Upper lobe of left lung (tissue), 6 donors: ENCODE measurements at regions not wholly inside any gene's neighbourhood (a gene's known extent, or its start where the extent isn't known, plus 50 kb on each side); places are given as distances from the start of the nearest gene placed in this dataset.

ENCODE experiments used
- ATAC-seq, 2 donors: fragments of 200-7000 bp; cut with Tn5 transposase; one replicate each; pipeline ENCODE4 v1.9.1; 2022; ENCODE audit warnings: mild to moderate bottlenecking in 2 of 2, moderate library complexity in 2 of 2; ENCODE audit not compliant: low FRiP score in 2 of 2
- DNase-seq, 2 donors: peaks; one replicate each; pipeline ENCODE4 v3.0.0-alpha.2; 2019 to 2020
- H3K27ac ChIP-seq, 4 donors: fragments of 200-600 bp; sonication (generic); one replicate each; pipeline ENCODE4 v1.5.1; 2016 to 2019
- H3K27me3 ChIP-seq, 4 donors: fragments of 200-600 bp; sonication (generic); one replicate each; pipeline ENCODE4 v1.5.1; 2017 to 2019
- H3K36me3 ChIP-seq, 4 donors: fragments of 200-600 bp; sonication (generic); one replicate each; pipeline ENCODE4 v1.5.1; 2016 to 2019
- H3K4me1 ChIP-seq, 4 donors: fragments of 200-600 bp; sonication (generic); one replicate each; pipeline ENCODE4 v1.5.1; 2018 to 2019
- H3K4me3 ChIP-seq, 4 donors: fragments of 200-600 bp; sonication (generic); one replicate each; pipeline ENCODE4 v1.5.1; 2017 to 2019; ENCODE audit warnings: mild to moderate bottlenecking in 2 of 4, moderate library complexity in 1 of 4
- H3K9me3 ChIP-seq, 4 donors: fragments of 200-600 bp; sonication (generic); one replicate each; pipeline ENCODE4 v1.5.1; 2018 to 2019
- EP300 ChIP-seq, 4 donors: sonication (generic); formaldehyde crosslinking; IDR thresholded peaks; one replicate each; pipeline ENCODE4 v1.5.1; 2017; ENCODE audit warnings: antibody characterized with exemption in 4 of 4, control low read depth in 2 of 4
- POLR2A ChIP-seq, 4 donors: fragments of 450-650 bp; IDR thresholded peaks; one replicate each; pipeline ENCODE4 v1.5.1; 2016 to 2017; ENCODE audit warnings: antibody characterized with exemption in 4 of 4, mild to moderate bottlenecking in 2 of 4
- POLR2AphosphoS5 ChIP-seq, 2 donors: sonication (generic); formaldehyde crosslinking; IDR thresholded peaks; one replicate each; pipeline ENCODE4 v1.5.1; 2017; ENCODE audit warnings: antibody characterized with exemption in 2 of 2
- WGBS, 2 donors: methylation state at CpG; one replicate each; pipeline ENCODE4 v1.1.5; 2017 to 2018; 5-methylcytosine and 5-hydroxymethylcytosine counted together
- TF ChIP-seq, protein P1 (sequence below), 6 experiments: fragments of 450-650 bp in 4 of 6; fragments of 200-600 bp in 2 of 6; sonication (generic) in 2 of 6; IDR thresholded peaks; one replicate each; pipeline ENCODE4 v1.5.1; 2016 to 2019; ENCODE audit warnings: antibody characterized with exemption in 6 of 6
- donor health status: DM: no; HTN: no; CAD: no; lungs with moderate emphysema.
- donor health status: DM: no; HTN: yes; CAD: no; lungs with severe emphysema.

DNA sequence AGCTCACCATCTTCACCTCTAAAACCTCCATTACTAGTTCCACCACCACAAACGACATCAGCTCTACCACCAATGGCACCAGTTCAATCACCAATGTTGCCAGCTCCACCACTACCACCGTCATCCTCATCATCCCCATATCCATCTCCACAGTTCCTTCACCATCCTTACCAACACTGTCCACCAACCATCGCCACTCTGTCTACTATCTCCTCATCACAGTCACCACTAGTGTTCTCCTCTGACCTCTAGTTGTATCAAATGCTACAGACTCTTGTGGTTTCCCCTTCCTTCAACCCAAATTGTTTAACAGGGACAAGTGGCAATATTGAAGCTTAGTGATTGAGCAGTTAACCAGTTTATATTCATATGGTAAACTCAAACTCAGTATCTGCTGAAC is 182.6 kb downstream of the CAAP1 start:
- H3K4me1 ChIP-seq: no peaks in the 10 kb centered on the region
- H3K36me3 ChIP-seq: no peaks in the 10 kb centered on the region
- H3K27ac ChIP-seq: no peak overlapping the region
- ATAC-seq: no peak
- no peak overlapping the region for H3K4me3 ChIP-seq
- DNase-seq: no peak
- 76 to 79% methylated on average over 3 of the region's 3 CpGs for WGBS, 2 donors
- H3K27me3 ChIP-seq: no peaks in the 10 kb centered on the region
- TF ChIP-seq POLR2A (IDR thresholded peaks at IDR 0.05) (no peak), EP300 (IDR thresholded peaks at IDR 0.05) (no peak), POLR2AphosphoS5 (IDR thresholded peaks at IDR 0.05) (no peak)
- TF ChIP-seq, protein P1, sequence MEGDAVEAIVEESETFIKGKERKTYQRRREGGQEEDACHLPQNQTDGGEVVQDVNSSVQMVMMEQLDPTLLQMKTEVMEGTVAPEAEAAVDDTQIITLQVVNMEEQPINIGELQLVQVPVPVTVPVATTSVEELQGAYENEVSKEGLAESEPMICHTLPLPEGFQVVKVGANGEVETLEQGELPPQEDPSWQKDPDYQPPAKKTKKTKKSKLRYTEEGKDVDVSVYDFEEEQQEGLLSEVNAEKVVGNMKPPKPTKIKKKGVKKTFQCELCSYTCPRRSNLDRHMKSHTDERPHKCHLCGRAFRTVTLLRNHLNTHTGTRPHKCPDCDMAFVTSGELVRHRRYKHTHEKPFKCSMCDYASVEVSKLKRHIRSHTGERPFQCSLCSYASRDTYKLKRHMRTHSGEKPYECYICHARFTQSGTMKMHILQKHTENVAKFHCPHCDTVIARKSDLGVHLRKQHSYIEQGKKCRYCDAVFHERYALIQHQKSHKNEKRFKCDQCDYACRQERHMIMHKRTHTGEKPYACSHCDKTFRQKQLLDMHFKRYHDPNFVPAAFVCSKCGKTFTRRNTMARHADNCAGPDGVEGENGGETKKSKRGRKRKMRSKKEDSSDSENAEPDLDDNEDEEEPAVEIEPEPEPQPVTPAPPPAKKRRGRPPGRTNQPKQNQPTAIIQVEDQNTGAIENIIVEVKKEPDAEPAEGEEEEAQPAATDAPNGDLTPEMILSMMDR (IDR thresholded peaks at IDR 0.05): no peak
- H3K9me3 ChIP-seq: no peaks in the 10 kb centered on the region

DNA sequence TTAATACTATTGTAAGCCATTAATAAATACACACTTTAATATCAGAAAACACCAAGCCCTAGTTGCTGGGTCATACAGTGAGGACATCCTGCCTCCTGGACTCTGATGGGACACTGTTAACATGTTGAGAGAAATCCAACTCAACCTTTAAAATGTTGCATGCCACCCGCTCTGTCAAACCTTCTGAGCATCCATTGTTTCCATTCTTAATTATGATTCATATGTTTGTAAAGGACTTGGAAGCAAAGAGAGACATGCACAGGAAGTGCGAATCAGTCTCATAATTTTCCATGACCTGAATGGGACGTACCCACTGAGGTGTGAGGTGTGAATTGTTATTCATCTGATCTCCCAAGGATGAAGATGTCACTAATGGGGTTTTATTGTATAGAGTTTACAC is 186.4 kb downstream of the CAAP1 start:
- Histone ChIP-seq H3K4me3 (no peak overlapping the region), H3K4me1 (no peaks in the 10 kb centered on the region), H3K9me3 (no peaks in the 10 kb centered on the region), H3K27ac (no peak overlapping the region), H3K27me3 (no peaks in the 10 kb centered on the region), H3K36me3 (no peaks in the 10 kb centered on the region)
- no peak for TF ChIP-seq POLR2AphosphoS5 (IDR thresholded peaks at IDR 0.05)
- TF ChIP-seq POLR2A (IDR thresholded peaks at IDR 0.05): no peak
- TF ChIP-seq, protein P1 (IDR thresholded peaks at IDR 0.05): no peak
- no peak for TF ChIP-seq EP300 (IDR thresholded peaks at IDR 0.05)
- 60 to 81% methylated on average over 3 of the region's 3 CpGs for WGBS, 2 donors
- ATAC-seq: no peak
- no peak for DNase-seq

DNA sequence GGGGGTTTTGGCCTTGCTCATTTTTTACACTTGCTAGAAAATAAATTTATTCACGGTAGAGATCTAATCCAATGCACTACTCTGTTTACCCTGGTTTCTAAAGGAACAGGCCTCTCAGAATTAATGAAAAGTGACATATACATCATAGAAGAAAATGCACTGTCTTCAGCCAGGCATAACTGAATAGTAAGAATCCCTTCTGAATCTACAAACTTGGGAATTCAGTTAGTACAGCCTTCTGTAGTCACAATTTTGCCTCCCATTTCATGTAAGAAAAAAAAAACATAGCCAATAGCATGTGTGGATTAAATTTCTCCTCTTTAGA is 197.3 kb downstream of the CAAP1 start:
- no peak overlapping the region for H3K27ac ChIP-seq
- no peaks in the 10 kb centered on the region for H3K27me3 ChIP-seq
- WGBS, 2 donors: 74 to 81% methylated on average over 1 of the region's 1 CpG
- H3K4me1 ChIP-seq: no peaks in the 10 kb centered on the region
- TF ChIP-seq POLR2A (IDR thresholded peaks at IDR 0.05): no peak
- TF ChIP-seq EP300 (IDR thresholded peaks at IDR 0.05): no peak
- TF ChIP-seq POLR2AphosphoS5 (IDR thresholded peaks at IDR 0.05): no peak
- TF ChIP-seq, protein P1 (IDR thresholded peaks at IDR 0.05): no peak
- no peaks in the 10 kb centered on the region for H3K36me3 ChIP-seq
- no peak overlapping the region for H3K4me3 ChIP-seq
- ATAC-seq: no peak
- peaks cover 0 to 11% (median 3%) of the 10 kb centered on the region in 4 donors for H3K9me3 ChIP-seq
- DNase-seq: no peak

DNA sequence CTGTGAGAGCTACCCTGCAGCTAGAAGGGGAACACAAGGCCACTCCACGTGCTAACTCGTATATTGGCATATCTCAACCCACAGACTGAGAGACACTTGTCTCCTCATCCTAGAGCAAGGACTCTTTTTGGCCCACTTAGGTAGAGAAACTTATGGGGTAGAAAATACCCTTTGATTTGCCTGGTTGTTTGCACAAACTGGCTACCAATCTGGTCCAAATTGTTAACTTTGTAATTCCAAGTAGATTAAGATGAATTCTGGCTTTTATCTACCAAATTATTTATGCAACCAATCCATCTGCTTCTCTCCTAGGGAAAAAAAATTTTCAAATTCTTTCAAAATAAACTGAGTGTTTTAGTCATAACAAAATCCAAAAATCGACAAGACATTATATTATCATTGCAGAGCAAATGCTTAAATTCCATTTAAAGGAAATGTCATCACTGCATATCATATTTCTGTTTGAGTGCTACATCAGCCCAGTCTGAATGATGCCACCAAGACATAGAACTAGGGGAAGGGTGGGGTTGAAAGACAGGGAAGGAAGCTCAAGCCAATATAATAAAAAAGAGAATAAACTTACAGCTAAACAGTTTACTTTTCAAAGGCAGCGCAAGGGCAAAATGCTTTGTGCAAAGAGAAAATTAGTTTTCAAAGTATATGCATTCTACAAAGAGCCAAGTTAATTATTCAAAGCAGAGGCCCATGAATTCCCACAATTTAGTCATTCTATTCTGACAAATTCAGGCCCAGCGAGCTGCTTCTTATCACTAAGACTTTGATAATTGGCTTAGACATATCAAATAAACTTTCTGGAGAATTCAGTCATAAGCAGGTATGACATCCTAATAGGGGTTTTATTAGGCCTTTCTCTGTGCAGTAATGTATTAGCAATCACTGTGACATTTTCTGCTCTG is 198.0 kb downstream of the CAAP1 start:
- DNase-seq: no peak
- ATAC-seq: no peak

More for the DNA sequence above, 198.0 kb downstream of the CAAP1 start:
- peaks cover 0 to 11% (median 3%) of the 10 kb centered on the region in 4 donors for H3K9me3 ChIP-seq
- no peaks in the 10 kb centered on the region for H3K36me3 ChIP-seq
- no peaks in the 10 kb centered on the region for H3K27me3 ChIP-seq
- 59 to 64% methylated on average over 5 of the region's 5 CpGs for WGBS, 2 donors
- no peak for TF ChIP-seq POLR2AphosphoS5 (IDR thresholded peaks at IDR 0.05)
- no peak for TF ChIP-seq EP300 (IDR thresholded peaks at IDR 0.05)
- TF ChIP-seq, protein P1 (IDR thresholded peaks at IDR 0.05): no peak
- no peak for TF ChIP-seq POLR2A (IDR thresholded peaks at IDR 0.05)
- no peak overlapping the region for H3K4me3 ChIP-seq
- no peak overlapping the region for H3K27ac ChIP-seq
- no peaks in the 10 kb centered on the region for H3K4me1 ChIP-seq
